NB4 (cell line): ENCODE measurements at regions not wholly inside any gene's neighbourhood (a gene's known extent, or its start where the extent isn't known, plus 50 kb on each side); places are given as distances from the start of the nearest gene placed in this dataset.

ENCODE experiments used
- DNase-seq: peaks from one replicate; pipeline ENCODE4 v3.0.0; 2010; ENCODE audit warnings: low read depth
- H3K4me3 ChIP-seq: one replicate; pipeline ENCODE4 v1.5.1; 2011; ENCODE audit warnings: mild to moderate bottlenecking, low read depth, low read length, moderate library complexity
- CTCF ChIP-seq: IDR thresholded peaks from one replicate; pipeline ENCODE4 v1.5.1; 2012; ENCODE audit warnings: low read depth, low read length
- MAX ChIP-seq: IDR thresholded peaks from 2 replicates; pipeline ENCODE4 v1.6.1; 2011; ENCODE audit warnings: low read depth, low read length
- MYC ChIP-seq: IDR thresholded peaks from 2 replicates; pipeline ENCODE4 v1.6.1; 2011; ENCODE audit warnings: low read depth, low read length
- POLR2A ChIP-seq: IDR thresholded peaks from 2 replicates; pipeline ENCODE4 v1.6.1; 2011; ENCODE audit warnings: mild to moderate bottlenecking; ENCODE audit not compliant: insufficient read length; ENCODE audit errors: extremely low read depth

GRCh38 chr10:28082316-28082715 is 83.4 kb upstream of the ODAD2 start:
- no peak for TF ChIP-seq POLR2A
- DNase-seq: no peak
- H3K4me3 ChIP-seq: no peak overlapping the region

GRCh38 chr10:28077889-28078288 is 79.0 kb upstream of the ODAD2 start:
- DNase-seq: no peak
- H3K4me3 ChIP-seq: no peak overlapping the region
- TF ChIP-seq MYC: no peak

- no peak overlapping the region for H3K4me3 ChIP-seq
- TF ChIP-seq POLR2A: no peak
- no peak for TF ChIP-seq MYC
- TF ChIP-seq CTCF: no peak
- no peak for TF ChIP-seq MAX
- DNase-seq: no peak
Measured at GRCh38 chr10:28075424-28075823, 76.5 kb upstream of the ODAD2 start.

- no peak overlapping the region for H3K4me3 ChIP-seq
- TF ChIP-seq CTCF (no peak), MYC (no peak), MAX (no peak)
- no peak for DNase-seq
Measured at GRCh38 chr10:28072573-28072972, 73.7 kb upstream of the ODAD2 start.

GRCh38 chr10:28060031-28060607 is 61.2 kb upstream of the ODAD2 start:
- TF ChIP-seq CTCF (no peak), MAX (no peak), POLR2A (no peak), MYC (no peak)
- no peak for DNase-seq
- H3K4me3 ChIP-seq: no peak overlapping the region

- no peak for DNase-seq
- no peak overlapping the region for H3K4me3 ChIP-seq
- TF ChIP-seq MAX (no peak), POLR2A (no peak), MYC (no peak), CTCF (no peak)
Measured at GRCh38 chr10:28058746-28059145, 59.9 kb upstream of the ODAD2 start.

GRCh38 chr10:28054228-28054860 is 55.5 kb upstream of the ODAD2 start:
- H3K4me3 ChIP-seq: no peak overlapping the region
- DNase-seq: no peak
- TF ChIP-seq MAX (no peak), CTCF (no peak), POLR2A (no peak), MYC (no peak)
